ENCODE measurements at regions not wholly inside any gene's neighbourhood (a gene's known extent, or its start where the extent isn't known, plus 50 kb on each side); places are given as distances from the start of the nearest gene placed in this dataset.

DNA sequence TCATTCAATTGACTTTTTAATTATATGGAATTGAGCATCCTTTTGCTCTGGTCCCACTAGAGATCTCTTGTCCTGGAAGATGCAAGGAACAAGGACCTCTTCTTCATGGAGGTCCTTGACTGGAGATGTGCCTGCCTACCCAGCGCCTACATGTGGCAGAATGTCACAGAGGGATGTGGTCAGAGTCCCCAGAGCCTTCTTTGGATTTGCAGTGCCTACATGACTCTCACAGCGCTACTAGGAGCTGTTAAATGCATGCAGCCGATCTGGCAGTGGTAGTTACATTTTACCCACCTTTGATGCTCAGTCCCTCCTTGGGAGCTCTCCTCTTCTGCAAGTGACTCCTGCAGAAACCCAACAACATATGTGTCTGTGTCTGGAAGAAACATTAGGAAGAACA lies 51.9 kb upstream of the ADTRP start:
- in situ Hi-C loops (cut with HindIII; ENCODE audit: low pct_unique_long_range_greater_than_20kb, low sequenced_read_pairs), result no loop called here
- no peak for DNase-seq (ENCODE audit: low read depth)

DNA sequence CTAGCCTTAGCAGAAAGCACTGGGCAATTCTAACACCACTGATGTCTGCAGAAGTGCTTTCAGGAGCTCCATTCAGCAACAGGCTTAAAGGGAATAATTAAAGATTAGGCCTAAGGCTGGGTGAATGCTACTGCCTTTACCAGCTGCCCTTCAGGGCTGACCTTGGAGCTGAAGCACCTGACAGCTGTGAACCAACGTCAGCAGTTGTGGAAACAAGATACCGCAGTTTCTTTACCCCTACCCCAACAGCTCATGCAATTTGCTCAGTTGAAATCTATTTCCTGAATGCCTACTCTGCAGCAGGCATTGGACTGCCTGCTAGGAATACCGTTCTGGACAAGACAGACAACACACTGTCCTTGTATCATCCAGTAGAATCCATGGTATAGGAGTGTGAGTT lies 51.5 kb upstream of the ADTRP start:
- in situ Hi-C loops (cut with HindIII; ENCODE audit: low pct_unique_long_range_greater_than_20kb, low sequenced_read_pairs), result no loop called here

DNA sequence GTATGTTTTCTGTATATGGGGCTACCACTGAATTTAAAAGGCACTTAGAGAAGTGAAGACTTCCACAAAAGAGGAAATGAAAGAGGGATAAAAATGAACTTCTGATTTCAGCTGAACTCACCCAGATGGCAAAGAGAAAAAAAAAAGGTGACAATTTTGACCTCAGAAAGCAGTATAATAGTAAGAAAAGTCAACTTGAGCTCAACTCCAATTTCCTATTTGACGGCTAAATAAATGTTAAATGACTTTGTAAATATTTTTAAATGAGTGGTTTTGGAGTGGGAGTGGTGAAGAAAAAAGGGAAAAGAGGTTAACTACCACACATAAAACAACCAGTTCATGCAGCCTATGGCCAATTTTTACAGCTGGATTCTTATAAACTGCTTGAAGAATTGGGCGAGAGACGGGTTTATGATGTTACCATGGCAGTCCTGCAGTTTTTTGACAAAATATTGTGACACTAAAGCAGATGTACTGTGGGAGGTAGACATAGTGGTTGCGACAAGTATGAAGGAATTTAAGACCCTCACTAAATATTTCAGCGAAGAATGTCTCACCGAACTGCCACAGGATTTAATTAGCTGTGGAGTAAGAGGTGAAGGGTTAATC lies 49.8 kb upstream of the ADTRP start:
- no peak for DNase-seq (ENCODE audit: low read depth)
- in situ Hi-C loops (cut with HindIII; ENCODE audit: low pct_unique_long_range_greater_than_20kb, low sequenced_read_pairs), result no loop called here

More for the DNA sequence above, 51.5 kb upstream of the ADTRP start:
- no peak for DNase-seq (ENCODE audit: low read depth)

All from Caki2 (cell line).